HEK293 (cell line): ENCODE measurements at regions not wholly inside any gene's neighbourhood (a gene's known extent, or its start where the extent isn't known, plus 50 kb on each side); places are given as distances from the start of the nearest gene placed in this dataset.
"Not testable (repeated sequence)": the region's sequence is repeated elsewhere in the genome, so short reads cannot be mapped to it uniquely, and the experiment has no call there.

Experiments used
- ZNF341 ChIP-seq: fragments of 450-650 bp; formaldehyde crosslinking; IDR thresholded peaks from 2 replicates; pipeline ENCODE4; 2016; ENCODE audit warnings: low read depth, missing biosample characterization, missing genetic modification characterization
- ZNF629 ChIP-seq: fragments of 450-650 bp; formaldehyde crosslinking; IDR thresholded peaks from 2 replicates; pipeline ENCODE4 v1.5.1; 2017; ENCODE audit warnings: missing biosample characterization, missing genetic modification characterization
- ZXDB ChIP-seq: fragments of 450-650 bp; formaldehyde crosslinking; IDR thresholded peaks from 2 replicates; pipeline ENCODE4 v1.5.1; 2016; ENCODE audit warnings: missing biosample characterization, missing genetic modification characterization

DNA sequence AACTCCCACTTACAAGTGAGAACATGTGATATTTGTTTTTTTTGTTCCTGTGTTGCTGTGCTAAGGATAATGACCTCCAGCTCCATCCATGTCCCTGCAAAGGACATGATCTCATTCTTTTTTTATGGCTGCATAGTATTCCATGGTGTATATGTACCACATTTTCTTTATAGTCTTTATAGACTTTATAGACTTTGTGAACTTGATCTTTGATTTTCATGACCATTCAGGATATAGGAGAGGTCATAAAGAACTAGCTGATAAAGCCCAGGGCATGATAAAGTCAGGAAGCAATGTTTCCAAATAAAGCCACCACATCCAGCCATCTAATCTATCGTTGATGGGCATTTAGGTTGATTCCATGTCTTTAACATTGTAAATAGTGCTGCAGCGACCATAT, 198.5 kb upstream of the PTPRZ1 start:
- TF ChIP-seq ZNF629; ZNF341; ZXDB (tag by site-specific recombination): not testable (repeated sequence)
